NCI-H1436 treated with DMSO at 0.1 percent for 48 hours (cell line): ENCODE measurements at regions not wholly inside any gene's neighbourhood (a gene's known extent, or its start where the extent isn't known, plus 50 kb on each side); places are given as distances from the start of the nearest gene placed in this dataset.
"Not testable (repeated sequence)": the region's sequence is repeated elsewhere in the genome, so short reads cannot be mapped to it uniquely, and the experiment has no call there.

Experiments
- DNase-seq: peaks from one replicate; lab custom pipeline; 2025; lab: John Stamatoyannopoulos, UW

DNA sequence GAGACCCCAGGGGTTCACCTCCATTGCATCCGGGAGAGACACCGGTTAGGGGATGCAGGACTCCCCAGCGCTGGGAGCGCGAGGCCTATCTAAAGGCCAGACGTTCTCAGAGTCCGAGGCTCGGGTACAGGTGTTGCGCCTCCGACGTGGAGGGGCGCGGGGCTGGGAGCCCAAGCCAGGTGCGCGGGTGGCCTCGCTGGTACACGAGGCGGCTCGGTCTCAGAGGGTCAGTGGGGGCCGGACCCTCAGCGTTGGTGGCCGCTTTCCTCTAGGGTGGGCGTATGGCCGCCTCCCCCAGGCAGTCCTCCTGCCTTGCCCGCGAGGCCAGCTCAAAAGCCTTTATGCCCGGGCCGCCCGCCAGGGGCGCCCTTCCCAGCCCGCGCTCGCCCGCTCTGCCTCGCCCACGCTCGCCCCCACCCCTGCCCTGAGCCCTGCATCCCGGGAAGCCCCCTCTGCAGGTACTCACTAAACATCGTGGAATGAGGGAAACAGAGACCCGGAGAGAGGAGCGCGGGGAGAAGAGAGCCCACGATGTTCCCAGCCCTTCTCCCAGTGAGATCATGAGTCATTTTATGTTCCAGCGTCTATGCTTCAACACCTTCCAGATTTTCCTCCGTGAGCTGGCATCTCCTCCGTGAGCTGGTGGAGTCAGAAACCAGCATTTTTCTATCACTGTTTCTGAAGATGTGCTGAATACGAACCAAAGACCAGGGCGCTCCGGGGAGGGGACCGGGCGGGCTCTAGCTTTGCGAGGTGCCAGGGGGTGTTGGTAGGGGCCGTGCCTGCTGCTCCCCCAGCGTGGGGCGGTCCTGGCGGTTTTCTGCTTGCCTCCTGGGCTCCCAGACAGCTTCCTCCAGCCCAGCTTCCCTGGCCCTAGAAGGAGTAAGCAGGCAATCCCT lies 73.8 kb downstream of the DIO3 start:
- DNase-seq: no peak

- DNase-seq: no peak
Measured at GRCh38 chr14:101635749-101636560, 74.7 kb downstream of the DIO3 start.

- no peak for DNase-seq
Measured at GRCh38 chr14:101639241-101639833, 78.0 kb downstream of the DIO3 start.

GRCh38 chr14:101643651-101644050 lies 82.4 kb downstream of the DIO3 start:
- DNase-seq: no peak

DNA sequence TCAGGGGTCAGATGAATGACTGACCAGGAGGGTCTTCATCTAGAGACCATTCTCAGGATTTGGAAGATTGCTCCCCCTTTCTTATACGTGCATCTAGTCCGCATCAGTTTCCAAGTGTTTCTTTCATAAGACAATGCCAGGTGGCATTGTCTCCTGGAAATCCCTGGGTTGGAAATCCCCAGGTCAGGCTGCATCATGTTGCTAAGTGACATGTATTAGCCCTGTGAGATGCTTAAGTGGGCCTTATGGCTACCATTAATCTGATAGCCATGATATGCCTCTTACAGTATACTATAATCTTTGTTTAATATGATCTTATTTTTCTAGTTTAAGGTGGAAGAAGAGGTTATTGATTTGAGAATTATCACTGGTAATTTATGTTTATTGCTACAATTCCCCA lies 92.8 kb downstream of the DIO3 start:
- DNase-seq: no peak

GRCh38 chr14:101657372-101657771 lies 96.1 kb downstream of the DIO3 start:
- no peak for DNase-seq

- DNase-seq: peak; percentile 14
Measured at GRCh38 chr14:101665478-101666078, 95.9 kb upstream of the PPP2R5C start.

DNA sequence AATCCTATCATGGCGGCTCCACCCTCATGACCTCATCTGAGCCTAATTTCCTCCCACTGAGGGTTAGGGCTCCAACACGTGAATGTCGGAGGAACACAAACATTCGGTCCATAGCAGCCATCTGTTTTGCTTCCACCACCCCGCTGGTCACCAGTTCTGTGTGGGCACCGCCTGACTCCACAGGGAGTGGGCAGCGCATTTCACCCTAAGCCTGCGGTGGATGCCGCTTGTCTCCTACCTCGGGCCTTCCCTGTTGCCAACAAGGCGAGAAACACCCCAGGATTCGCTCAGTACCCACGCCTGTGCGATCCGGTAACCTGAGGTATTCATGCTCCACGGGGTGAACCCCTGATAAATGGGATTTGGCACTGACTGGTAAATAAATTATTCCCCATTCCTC lies 95.2 kb upstream of the PPP2R5C start:
- no peak for DNase-seq

GRCh38 chr14:101669629-101670028 lies 91.9 kb upstream of the PPP2R5C start:
- DNase-seq: no peak

- DNase-seq: no peak
Measured at GRCh38 chr14:101673873-101674272, 87.6 kb upstream of the PPP2R5C start.

- not testable (repeated sequence) for DNase-seq
Measured at GRCh38 chr14:101675835-101676234, 85.7 kb upstream of the PPP2R5C start.

- not testable (repeated sequence) for DNase-seq
Measured at GRCh38 chr14:101677912-101678327, 83.6 kb upstream of the PPP2R5C start.

GRCh38 chr14:101681795-101682194 lies 79.7 kb upstream of the PPP2R5C start:
- DNase-seq: no peak

DNA sequence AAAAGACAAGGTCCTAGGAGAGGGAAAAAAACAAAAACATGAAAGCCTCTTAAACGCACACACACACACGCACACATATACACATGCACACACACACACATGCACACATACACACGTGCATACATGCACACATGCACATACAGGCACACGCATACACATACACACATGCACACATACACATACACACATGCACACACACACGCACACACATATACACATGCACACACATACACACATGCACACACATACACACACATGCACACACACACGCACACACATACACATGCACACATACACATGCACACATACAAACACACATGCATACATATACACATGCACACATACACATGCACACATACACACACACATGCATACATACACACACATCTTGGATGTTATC lies 78.1 kb upstream of the PPP2R5C start:
- DNase-seq: no peak

DNA sequence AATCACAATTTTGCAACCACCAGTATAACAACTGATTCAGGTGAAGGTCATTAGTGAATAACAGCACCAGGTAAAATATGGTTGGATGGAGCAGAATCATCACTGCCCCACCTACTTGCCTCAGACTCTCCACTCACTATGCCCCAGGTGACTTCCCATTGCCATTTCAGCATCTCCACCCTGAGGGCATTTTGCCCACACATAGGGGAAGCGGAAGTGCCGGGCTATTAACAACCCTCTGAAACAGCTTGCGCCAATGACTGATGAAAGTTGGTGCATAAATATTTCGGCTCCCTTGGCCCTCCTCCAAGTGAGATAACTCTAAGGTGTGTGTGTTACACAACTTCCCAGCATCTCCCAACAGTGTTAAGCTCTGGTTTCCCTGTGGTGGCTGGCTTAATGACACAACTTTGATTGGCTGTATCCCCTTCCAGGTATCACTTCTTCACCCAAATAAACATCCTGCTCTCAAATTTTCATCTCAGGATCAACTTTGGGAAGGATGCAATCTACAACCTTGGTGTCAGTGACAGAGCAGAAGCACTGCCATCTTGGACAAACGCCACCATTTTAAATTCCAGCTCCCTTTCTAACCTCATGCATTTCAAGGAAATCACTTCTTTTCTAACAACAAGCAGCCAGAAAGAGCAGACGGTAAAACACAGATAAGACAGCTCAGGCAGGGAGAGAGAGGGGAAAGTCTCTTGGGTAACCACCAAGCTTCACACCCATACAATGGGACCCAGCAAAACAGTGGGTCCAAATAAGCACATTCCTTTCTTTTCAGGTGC lies 73.6 kb upstream of the PPP2R5C start:
- DNase-seq: no peak

DNA sequence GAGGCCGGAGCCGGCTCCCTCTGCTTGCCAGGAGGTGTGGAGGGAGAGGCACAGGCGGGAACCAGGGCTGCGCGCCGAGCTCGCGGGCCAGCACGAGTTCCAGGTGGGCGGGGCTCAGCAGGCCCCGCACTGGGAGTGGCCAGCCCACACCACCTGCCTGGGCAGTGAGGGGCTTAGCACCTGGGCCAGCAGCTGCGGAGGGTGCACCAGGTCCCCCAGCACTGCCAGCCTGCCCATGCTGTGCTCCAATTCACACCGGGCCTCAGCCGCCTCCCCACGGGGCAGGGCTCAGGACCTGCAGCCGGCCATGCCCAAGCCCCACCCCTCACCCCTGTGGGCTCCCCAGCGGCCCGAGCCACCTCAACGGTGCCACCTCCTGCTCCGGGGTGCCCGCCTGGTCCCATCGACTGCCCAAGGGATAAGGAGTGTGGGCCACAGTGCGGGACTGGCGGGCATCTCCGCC lies 72.4 kb upstream of the PPP2R5C start:
- DNase-seq: no peak

- not testable (repeated sequence) for DNase-seq
Measured at GRCh38 chr14:101689966-101690365, 71.5 kb upstream of the PPP2R5C start.

DNA sequence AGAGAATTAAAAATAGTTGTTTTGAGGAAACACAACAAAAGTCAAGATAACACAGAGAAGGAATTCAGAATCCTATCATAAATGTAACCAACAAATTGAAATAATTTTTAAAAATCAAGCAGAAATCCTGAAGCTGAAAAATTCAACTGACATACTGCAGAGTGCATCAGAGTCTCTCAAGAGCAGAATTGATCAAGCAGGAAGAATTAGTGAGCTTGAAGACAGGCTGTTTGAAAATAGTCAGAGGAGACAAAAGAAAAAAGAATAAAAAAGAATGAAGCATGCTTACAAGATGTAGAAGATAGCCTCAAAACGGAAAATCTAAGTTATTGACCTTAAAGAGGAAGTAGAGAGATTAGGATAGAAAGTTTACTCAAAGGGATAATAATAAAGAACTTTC lies 65.8 kb upstream of the PPP2R5C start:
- DNase-seq: no peak

DNA sequence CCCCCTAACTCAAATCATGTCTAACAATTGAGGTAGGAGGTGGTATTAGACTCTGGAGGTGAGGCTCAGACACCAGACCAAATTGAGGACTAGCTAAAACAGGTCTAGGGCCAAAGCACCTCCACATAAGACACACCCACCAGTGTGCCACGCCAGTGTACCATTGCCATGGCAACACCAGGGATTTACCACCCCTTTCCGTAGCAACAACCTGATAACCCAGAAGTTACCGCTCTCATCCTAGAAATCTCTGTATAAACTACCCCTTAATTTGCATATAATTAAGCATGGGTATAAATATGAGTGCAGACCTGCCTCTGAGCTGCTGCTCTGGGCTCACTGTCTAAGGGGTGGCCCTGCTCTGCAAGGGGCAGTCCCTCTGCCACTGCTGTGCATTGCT lies 57.4 kb upstream of the PPP2R5C start:
- DNase-seq: no peak

DNA sequence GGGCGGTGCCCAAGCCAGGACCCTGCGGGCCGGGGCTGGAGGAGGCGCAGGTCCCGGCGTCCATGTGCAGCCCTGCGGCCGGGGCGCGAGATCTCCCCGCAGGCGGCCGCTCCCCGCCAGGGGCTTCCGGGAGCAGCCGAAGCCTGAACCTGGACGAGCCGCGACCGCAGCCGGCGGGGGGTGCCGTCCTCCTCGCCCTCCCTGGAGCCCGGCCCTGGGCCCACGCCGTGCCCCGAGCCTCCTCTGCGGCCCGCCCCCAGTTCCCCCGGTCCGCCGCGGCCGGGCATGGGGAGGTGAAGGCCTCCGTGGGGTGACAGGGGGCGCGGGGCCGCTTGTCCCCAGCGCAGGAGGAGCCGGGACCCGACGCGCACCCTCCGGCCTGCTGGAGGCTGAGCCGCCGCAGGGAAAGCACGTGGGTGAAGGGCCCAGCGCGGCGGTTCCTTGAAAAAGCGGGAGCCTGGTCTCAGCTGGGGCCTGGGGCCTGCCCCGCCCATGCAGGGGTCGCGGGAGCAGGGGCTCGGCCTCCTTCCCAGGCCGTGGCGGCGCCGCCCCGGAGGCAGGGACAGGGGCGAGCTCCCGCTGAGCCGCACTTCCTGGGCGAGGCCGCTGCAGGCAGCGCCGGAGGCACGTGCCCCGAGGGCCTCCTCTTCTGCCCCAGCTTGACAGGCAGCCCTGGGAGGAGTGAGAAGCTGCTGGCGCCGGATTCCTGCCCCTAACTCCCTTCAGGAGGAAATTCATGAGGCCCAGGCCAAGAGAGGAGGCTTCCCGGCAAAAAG lies 55.6 kb upstream of the PPP2R5C start:
- DNase-seq: no peak
